IPS-NIHi11 (cell line): ENCODE measurements at regions not wholly inside any gene's neighbourhood (a gene's known extent, or its start where the extent isn't known, plus 50 kb on each side); places are given as distances from the start of the nearest gene placed in this dataset.

Experiments
- DNase-seq: peaks from one replicate; pipeline ENCODE4 v3.0.0; 2012; ENCODE audit warnings: mixed read lengths, low spot score

GRCh38 chr21:30986965-30987364 lies 51.3 kb downstream of the KRTAP19-8 start:
- DNase-seq, result no peak

- DNase-seq, result no peak
Measured at GRCh38 chr21:30984889-30985288, 53.4 kb downstream of the KRTAP19-8 start.

GRCh38 chr21:30981403-30981802 lies 56.9 kb downstream of the KRTAP19-8 start:
- peak; percentile 26 for DNase-seq

GRCh38 chr21:30979054-30979453 lies 59.2 kb downstream of the KRTAP19-8 start:
- no peak for DNase-seq

GRCh38 chr21:30964283-30964682 lies 74.0 kb downstream of the KRTAP19-8 start:
- DNase-seq, result no peak

GRCh38 chr21:30963502-30963901 lies 74.8 kb downstream of the KRTAP19-8 start:
- no peak for DNase-seq

- DNase-seq, result peak; percentile 27
Measured at GRCh38 chr21:30962013-30962412, 76.3 kb downstream of the KRTAP19-8 start.

GRCh38 chr21:30958741-30959140 lies 77.4 kb upstream of the KRTAP11-1 start:
- no peak for DNase-seq

- DNase-seq, result no peak
Measured at GRCh38 chr21:30957010-30957409, 75.6 kb upstream of the KRTAP11-1 start.

GRCh38 chr21:30953605-30954004 lies 72.2 kb upstream of the KRTAP11-1 start:
- no peak for DNase-seq

- DNase-seq, result no peak
Measured at GRCh38 chr21:30947141-30947540, 65.8 kb upstream of the KRTAP11-1 start.

GRCh38 chr21:30943920-30944319 lies 62.5 kb upstream of the KRTAP11-1 start:
- DNase-seq, result no peak

- DNase-seq, result no peak
Measured at GRCh38 chr21:30943243-30943642, 61.9 kb upstream of the KRTAP11-1 start.

GRCh38 chr21:30942192-30942591 lies 60.8 kb upstream of the KRTAP11-1 start:
- no peak for DNase-seq

GRCh38 chr21:30936207-30936606 lies 54.8 kb upstream of the KRTAP11-1 start:
- no peak for DNase-seq

- no peak for DNase-seq
Measured at GRCh38 chr21:30935889-30936168, 54.4 kb upstream of the KRTAP11-1 start.

- DNase-seq, result no peak
Measured at GRCh38 chr21:30935121-30935888, 53.9 kb upstream of the KRTAP11-1 start.

GRCh38 chr21:30932686-30933085 lies 51.3 kb upstream of the KRTAP11-1 start:
- no peak for DNase-seq
